ENCODE measurements at regions not wholly inside any gene's neighbourhood (a gene's known extent, or its start where the extent isn't known, plus 50 kb on each side); places are given as distances from the start of the nearest gene placed in this dataset.
"Not testable (repeated sequence)": the region's sequence is repeated elsewhere in the genome, so short reads cannot be mapped to it uniquely, and the experiment has no call there.

GRCh38 chr9:87406543-87407166, 91.0 kb upstream of the DAPK1 start:
- no peak overlapping the region for H2AFZ ChIP-seq (ENCODE audit: control insufficient read depth, low read length)
- no peak overlapping the region for H3K9ac ChIP-seq (ENCODE audit: control insufficient read depth, extremely low read depth, insufficient read depth, low read length)
- no peak overlapping the region for H3K4me2 ChIP-seq (ENCODE audit: control insufficient read depth, extremely low read depth, insufficient read depth, low read depth, low read length)
- TF ChIP-seq EZH2 (IDR thresholded peaks at IDR 0.05; ENCODE audit: low read length) (no peak), CTCF (optimal IDR thresholded peaks at IDR 0.05 in 1 of 3, IDR thresholded peaks at IDR 0.05 in 1 of 3, conservative IDR thresholded peaks at IDR 0.05 in 1 of 3; ENCODE audit: extremely low read depth in 1 of 3, insufficient read depth in 2 of 3, low read length in 3 of 3) (no peak)
- H3K4me3 ChIP-seq (ENCODE audit: control insufficient read depth in 2 of 3, extremely low read depth in 1 of 3, insufficient read depth in 2 of 3, low read depth in 1 of 3, low read length in 3 of 3): no peak overlapping the region
- no peaks in the 10 kb centered on the region for H3K36me3 ChIP-seq (ENCODE audit: control insufficient read depth in 2 of 2, extremely low read depth in 1 of 2, insufficient read depth in 2 of 2, low read length in 2 of 2)
- no peaks in the 10 kb centered on the region for H3K27me3 ChIP-seq (ENCODE audit: control insufficient read depth, extremely low read depth, insufficient read depth, low read length)
- no peaks in the 10 kb centered on the region for H4K20me1 ChIP-seq (ENCODE audit: control insufficient read depth, extremely low read depth, insufficient read depth, low read length)
- DNase-seq (ENCODE audit: low read depth, low spot score): no peak
- no peaks in the 10 kb centered on the region for H3K79me2 ChIP-seq (ENCODE audit: control insufficient read depth, insufficient read depth, low read length)
- H3K27ac ChIP-seq (ENCODE audit: control insufficient read depth, insufficient read depth, low read length): no peak overlapping the region
- peaks cover 3% of the 10 kb centered on the region for H3K4me1 ChIP-seq (ENCODE audit: control insufficient read depth, extremely low read depth, insufficient read depth, low read length)
- H3K9me1 ChIP-seq (ENCODE audit: control insufficient read depth, extremely low read depth, insufficient read depth, low read length): no peaks in the 10 kb centered on the region
- no peaks in the 10 kb centered on the region for H3K9me3 ChIP-seq (ENCODE audit: control insufficient read depth, low read depth, low read length)
- dilution Hi-C loops (cut with MboI; ENCODE audit: extremely low pct_ligation_motif_present, low sequenced_read_pairs): no loop called here
- FAIRE-seq: no peak

GRCh38 chr9:87410047-87411005, 87.3 kb upstream of the DAPK1 start:
- dilution Hi-C loops (cut with MboI; ENCODE audit: extremely low pct_ligation_motif_present, low sequenced_read_pairs); H3K36me3 ChIP-seq (ENCODE audit: control insufficient read depth in 2 of 2, extremely low read depth in 1 of 2, insufficient read depth in 2 of 2, low read length in 2 of 2); H3K27ac ChIP-seq (ENCODE audit: control insufficient read depth, insufficient read depth, low read length); H3K9ac ChIP-seq (ENCODE audit: control insufficient read depth, extremely low read depth, insufficient read depth, low read length); H3K9me1 ChIP-seq (ENCODE audit: control insufficient read depth, extremely low read depth, insufficient read depth, low read length); H3K9me3 ChIP-seq (ENCODE audit: control insufficient read depth, low read depth, low read length); H3K4me1 ChIP-seq (ENCODE audit: control insufficient read depth, extremely low read depth, insufficient read depth, low read length); FAIRE-seq; H3K4me2 ChIP-seq (ENCODE audit: control insufficient read depth, extremely low read depth, insufficient read depth, low read depth, low read length); DNase-seq (ENCODE audit: low read depth, low spot score); H2AFZ ChIP-seq (ENCODE audit: control insufficient read depth, low read length); H4K20me1 ChIP-seq (ENCODE audit: control insufficient read depth, extremely low read depth, insufficient read depth, low read length); H3K4me3 ChIP-seq (ENCODE audit: control insufficient read depth in 2 of 3, extremely low read depth in 1 of 3, insufficient read depth in 2 of 3, low read depth in 1 of 3, low read length in 3 of 3); H3K27me3 ChIP-seq (ENCODE audit: control insufficient read depth, extremely low read depth, insufficient read depth, low read length); H3K79me2 ChIP-seq (ENCODE audit: control insufficient read depth, insufficient read depth, low read length): not testable (repeated sequence)
